DOHH2 (cell line): ENCODE measurements at regions not wholly inside any gene's neighbourhood (a gene's known extent, or its start where the extent isn't known, plus 50 kb on each side); places are given as distances from the start of the nearest gene placed in this dataset.

ENCODE experiments used
- CTCF ChIP-seq: fragments of 200-600 bp; sonication (generic); IDR thresholded peaks from one replicate; pipeline ENCODE4 v1.5.1; 2014; ENCODE audit warnings: antibody characterized with exemption, mild to moderate bottlenecking, low read depth, low read length; ENCODE audit not compliant: poor library complexity, severe bottlenecking
- EZH2phosphoT487 ChIP-seq: fragments of 200-600 bp; sonication (generic); IDR thresholded peaks from 2 replicates; pipeline ENCODE4 v1.6.1; 2017; ENCODE audit warnings: borderline replicate concordance, mild to moderate bottlenecking, antibody characterized with exemption, low read length, moderate library complexity, mixed read lengths

GRCh38 chr2:41087946-41088345 is 636.1 kb upstream of the SLC8A1 start:
- no peak for TF ChIP-seq EZH2phosphoT487
- TF ChIP-seq CTCF = no peak
